Panc1 (cell line): ENCODE measurements at regions not wholly inside any gene's neighbourhood (a gene's known extent, or its start where the extent isn't known, plus 50 kb on each side); places are given as distances from the start of the nearest gene placed in this dataset.

ENCODE experiments used
- ATAC-seq: fragments of 200-7000 bp; cut with Tn5 transposase; 2 replicates; pipeline ENCODE4 v1.9.1; 2020; ENCODE audit warnings: mild to moderate bottlenecking, moderate library complexity
- BruUV-seq: library from RNA; stranded (reverse); fragments of 400-500 nt; replicated peaks from 2 replicates; lab custom pipeline; 2021; lab: Mats Ljungman, UMichigan
- CTCF ChIA-PET: fragments of 300-600 bp; sonication (Branson Sonifier 250); formaldehyde crosslinking; loops from one replicate; lab custom pipeline; 2022; ENCODE audit warnings: antibody characterized with exemption; lab: Charles Lee
- POLR2A ChIA-PET: fragments of 300-600 bp; sonication (Branson Sonifier 250); formaldehyde crosslinking; loops from one replicate; lab custom pipeline; 2022; ENCODE audit warnings: antibody characterized with exemption; lab: Charles Lee
- DNase-seq: peaks from one replicate; pipeline ENCODE4 v3.0.0-alpha.2; 2010; ENCODE audit warnings: low read depth, low spot score
- H3K27ac ChIP-seq: 2 replicates; pipeline ENCODE4 v1.5.1; 2011; ENCODE audit warnings: mild to moderate bottlenecking, low read length, inconsistent platforms
- H3K27me3 ChIP-seq: fragments of 200-500 bp; sonication (Bioruptor generic); 2 replicates; pipeline ENCODE4 v1.6.0; 2014; ENCODE audit warnings: low read length, inconsistent platforms; ENCODE audit not compliant: control insufficient read depth, insufficient read depth
- H3K36me3 ChIP-seq: fragments of 200-500 bp; sonication (Bioruptor generic); 2 replicates; pipeline ENCODE4 v1.5.1; 2014; ENCODE audit warnings: inconsistent platforms, mild to moderate bottlenecking, low read length, moderate library complexity; ENCODE audit not compliant: control insufficient read depth, insufficient read depth
- H3K4me1 ChIP-seq: 2 replicates; pipeline ENCODE4 v1.5.1; 2011; ENCODE audit warnings: inconsistent platforms, mild to moderate bottlenecking, low read length, moderate library complexity; ENCODE audit not compliant: control insufficient read depth, insufficient read depth
- H3K4me3 ChIP-seq, 2 experiments: 2 replicates each; pipeline ENCODE4 v1.5.1; 2011 to 2012; ENCODE audit warnings: low read depth in 2 of 2, low read length in 2 of 2, mild to moderate bottlenecking in 2 of 2, inconsistent platforms in 1 of 2, moderate library complexity in 1 of 2
- H3K9me3 ChIP-seq: fragments of 200-500 bp; sonication (Bioruptor generic); 2 replicates; pipeline ENCODE4 v1.5.1; 2014; ENCODE audit warnings: low read depth, mild to moderate bottlenecking, inconsistent platforms, low read length, moderate library complexity; ENCODE audit not compliant: control insufficient read depth, insufficient read depth
- CTCF ChIP-seq: fragments of 450-650 bp; IDR thresholded peaks from 2 replicates; pipeline ENCODE4 v1.5.1; 2017; ENCODE audit warnings: mild to moderate bottlenecking
- POLR2AphosphoS5 ChIP-seq: IDR thresholded peaks from 2 replicates; pipeline ENCODE4 v1.6.1; 2012; ENCODE audit warnings: mild to moderate bottlenecking, low read depth, low read length, moderate library complexity
- REST ChIP-seq, 2 experiments: IDR thresholded peaks; 2 replicates each; pipeline ENCODE4 v1.6.1; 2011 to 2012; ENCODE audit warnings: low read depth in 2 of 2, control low read depth in 1 of 2, low read length in 1 of 2, mild to moderate bottlenecking in 1 of 2, moderate library complexity in 1 of 2; ENCODE audit not compliant: insufficient read depth in 1 of 2
- SIN3A ChIP-seq: IDR thresholded peaks from 2 replicates; pipeline ENCODE4 v1.6.1; 2012; ENCODE audit warnings: low read depth, mild to moderate bottlenecking, low read length, moderate library complexity, borderline replicate concordance; ENCODE audit not compliant: insufficient read depth
- TCF7L2 ChIP-seq: IDR thresholded peaks from 2 replicates; pipeline ENCODE4 v1.6.1; 2011; ENCODE audit warnings: mild to moderate bottlenecking, low read depth, low read length, inconsistent platforms
- in situ Hi-C: cut with HindIII; loops from 2 replicates; pipeline ENCODE4 v1.10.0; 2016; ENCODE audit warnings: low sequenced_read_pairs, low pct_unique_long_range_greater_than_20kb
- intact Hi-C: fragments of 100-400 bp; cut with micrococcal nuclease; formaldehyde crosslinking; loops from one replicate; pipeline ENCODE4 v1.10.0; 2022; ENCODE audit not compliant: unreplicated experiment

- ChIA-PET CTCF (no interaction called here), POLR2A (no interaction called here)
- DNase-seq (no peak), ATAC-seq (no peak)
- no TSS peak for BruUV-seq
- Histone ChIP-seq H3K27ac (no peak overlapping the region), H3K27me3 (no peaks in the 10 kb centered on the region), H3K36me3 (no peaks in the 10 kb centered on the region), H3K4me1 (no peaks in the 10 kb centered on the region), H3K4me3 (no peak overlapping the region), H3K9me3 (no peaks in the 10 kb centered on the region)
- in situ Hi-C loops (no loop called here), intact Hi-C loops (no loop called here)
- TF ChIP-seq REST (IDR thresholded peaks at IDR 0.05; ENCODE audit: insufficient read depth in 1 of 2, low read depth in 2 of 2, low read length in 1 of 2) (no peak), SIN3A (no peak)
These were observed 595.8 kb downstream of the NLGN4X start for GRCh38 chrX:5632887-5633286.

- no peak for DNase-seq
- no peaks in the 10 kb centered on the region for H3K36me3 ChIP-seq
- no peaks in the 10 kb centered on the region for H3K27me3 ChIP-seq
- TF ChIP-seq CTCF (no peak), POLR2AphosphoS5 (no peak), REST (IDR thresholded peaks at IDR 0.05; ENCODE audit: insufficient read depth in 1 of 2, low read depth in 2 of 2, low read length in 1 of 2) (no peak), TCF7L2 (no peak), SIN3A (no peak)
- in situ Hi-C loops, result no loop called here
- ChIA-PET CTCF (no interaction called here), POLR2A (no interaction called here)
- intact Hi-C loops, result no loop called here
- no peak overlapping the region for H3K4me3 ChIP-seq
- no peak for ATAC-seq
- no peaks in the 10 kb centered on the region for H3K9me3 ChIP-seq
- no peak overlapping the region for H3K27ac ChIP-seq
- no TSS peak for BruUV-seq
- no peaks in the 10 kb centered on the region for H3K4me1 ChIP-seq
These were observed 596.5 kb downstream of the NLGN4X start for GRCh38 chrX:5632061-5632614.
